SW480 (cell line): ENCODE measurements at regions not wholly inside any gene's neighbourhood (a gene's known extent, or its start where the extent isn't known, plus 50 kb on each side); places are given as distances from the start of the nearest gene placed in this dataset.

Experiments
- DNase-seq: peaks from one replicate; pipeline ENCODE4 v3.0.0-alpha.2; 2016; ENCODE audit warnings: low spot score

DNA sequence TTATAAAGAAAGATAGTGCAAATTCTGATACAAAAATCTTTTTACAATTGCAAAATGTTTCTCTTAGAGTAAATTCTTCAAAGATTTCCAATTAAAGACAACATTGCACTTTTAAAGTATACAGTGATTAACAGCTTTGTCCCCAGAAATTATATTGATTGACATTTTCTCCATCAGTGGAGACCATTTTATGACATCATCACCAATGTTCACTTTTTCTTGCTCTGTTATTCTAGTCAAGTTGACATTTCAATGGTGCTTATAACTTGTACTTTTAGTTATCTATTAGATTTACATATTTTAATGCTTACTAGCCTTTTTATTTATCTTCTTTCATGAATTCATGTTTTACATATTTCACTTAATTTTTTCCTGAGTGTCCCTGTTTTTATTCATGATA, 524.8 kb downstream of the HAO1 start:
- no peak for DNase-seq

- no peak for DNase-seq
These were observed 523.9 kb downstream of the HAO1 start for GRCh38 chr20:7416382-7416781.

DNA sequence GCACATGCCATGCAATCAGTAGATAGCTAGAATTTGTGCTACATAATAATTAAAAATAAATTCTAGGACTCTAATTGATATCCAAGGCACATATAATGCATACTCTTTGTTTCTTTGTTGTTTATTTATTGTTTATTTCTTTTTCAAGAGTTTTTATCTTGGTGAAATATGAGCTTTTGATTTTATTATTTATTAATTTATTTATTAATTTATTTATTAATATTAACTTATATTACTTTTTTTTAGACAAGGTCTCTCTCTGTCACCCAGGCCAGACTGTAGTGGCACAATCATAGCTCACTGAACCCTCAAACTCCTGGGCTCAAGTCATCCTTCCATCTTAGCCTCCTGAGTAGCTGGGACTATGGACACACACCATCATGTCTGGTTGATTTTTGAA, 519.9 kb downstream of the HAO1 start:
- DNase-seq = no peak

DNA sequence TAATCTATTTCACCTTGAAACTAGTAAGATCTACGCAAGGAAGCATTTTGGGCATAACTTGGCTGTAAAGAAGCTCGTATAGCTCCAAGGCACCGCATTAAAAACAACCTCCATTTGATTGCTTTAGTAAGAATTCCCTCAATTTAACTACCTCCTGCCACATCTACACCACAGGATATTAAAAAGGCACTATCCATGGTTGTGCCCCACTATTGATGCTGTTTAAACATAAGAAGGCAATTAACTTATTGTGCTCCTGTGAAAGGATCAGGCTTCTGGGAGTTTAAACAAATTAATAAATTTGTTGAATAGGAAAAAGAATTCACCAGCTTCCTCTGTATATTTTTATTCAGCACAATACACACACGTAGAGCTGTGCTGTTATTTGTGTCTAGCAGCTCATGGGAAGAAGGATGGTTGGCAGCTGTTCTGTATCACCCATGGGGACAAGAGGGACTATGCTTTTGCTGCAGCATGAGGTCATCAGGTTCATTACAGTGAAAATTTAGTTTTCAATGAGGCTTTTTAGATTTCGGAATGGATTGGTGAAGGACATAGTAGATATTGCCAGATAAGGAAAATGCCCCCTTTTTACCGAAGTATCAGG, 513.3 kb downstream of the HAO1 start:
- no peak for DNase-seq

GRCh38 chr20:7428946-7429345, 511.3 kb downstream of the HAO1 start:
- no peak for DNase-seq

DNA sequence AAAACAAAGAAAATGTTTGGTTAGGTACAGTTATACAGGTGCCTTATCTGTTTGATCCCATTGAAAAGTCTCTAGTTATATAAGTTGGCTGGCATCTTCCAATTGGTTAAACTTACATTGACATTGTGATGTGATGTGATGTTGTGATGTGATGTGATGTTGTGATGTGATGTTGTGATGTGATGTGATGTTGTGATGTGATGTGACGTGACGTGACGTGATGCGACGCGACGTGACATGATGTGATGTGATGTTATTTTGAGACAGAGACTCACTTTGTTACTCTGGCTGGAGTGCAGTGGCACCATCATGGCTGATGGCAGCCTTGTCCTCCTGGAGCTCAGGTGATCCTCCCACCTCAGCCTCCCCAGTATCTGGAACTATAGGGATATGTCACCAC, 507.6 kb downstream of the HAO1 start:
- no peak for DNase-seq

DNA sequence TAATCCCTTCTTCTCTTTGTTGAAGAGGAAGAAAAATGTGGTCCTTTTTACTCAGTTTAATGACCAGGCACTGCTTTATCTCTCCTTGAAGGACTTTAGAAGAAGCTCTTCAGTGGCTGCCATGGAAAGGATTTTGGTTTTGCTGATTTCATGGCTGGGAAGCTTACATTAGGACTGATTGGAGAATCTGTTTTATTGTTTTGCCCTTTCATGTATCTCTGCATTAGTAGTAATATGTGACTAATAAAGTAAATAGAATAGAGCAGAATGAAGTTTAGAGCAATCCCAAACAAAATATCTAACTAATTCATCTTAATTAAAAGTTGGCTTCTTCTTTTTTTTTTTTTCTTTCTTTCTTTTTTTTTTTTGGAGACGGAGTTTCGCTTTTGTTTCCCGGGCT, 502.9 kb downstream of the HAO1 start:
- no peak for DNase-seq

DNA sequence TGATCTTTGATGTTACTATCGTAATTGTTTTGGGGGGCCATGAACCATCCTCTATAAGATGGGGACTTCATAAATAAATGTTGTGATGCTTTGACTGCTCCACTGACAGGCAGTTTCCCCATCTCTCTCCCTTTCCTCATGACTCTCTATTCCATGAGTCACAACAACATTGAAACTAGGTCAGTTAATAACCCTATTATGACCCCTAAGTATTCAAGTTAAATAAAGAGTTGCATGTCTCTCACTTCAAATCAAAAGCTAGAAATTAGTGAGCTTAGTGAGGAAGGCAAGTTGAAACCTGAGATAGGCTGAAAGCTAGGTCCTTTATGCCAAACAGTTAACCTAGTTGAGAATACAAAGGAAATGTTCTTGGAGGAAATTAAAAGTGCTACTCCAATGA, 491.0 kb downstream of the HAO1 start:
- DNase-seq = no peak

DNA sequence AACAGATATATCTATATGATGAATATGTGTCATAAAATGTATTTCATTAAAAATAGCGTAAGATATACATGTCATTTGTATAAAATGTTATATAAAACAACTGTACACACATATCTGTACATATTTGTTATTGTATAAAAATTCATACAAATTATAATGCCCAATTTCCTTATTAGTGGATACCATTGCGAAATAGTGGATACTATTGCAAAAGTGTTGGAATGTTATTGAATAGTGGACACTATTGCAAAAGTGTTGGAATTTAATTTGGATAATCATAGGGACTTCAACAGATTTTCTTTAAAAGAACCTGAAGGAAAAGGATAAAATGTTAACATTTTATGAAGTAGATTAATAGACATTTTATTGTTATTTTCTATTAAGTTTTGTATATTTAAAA, 487.4 kb downstream of the HAO1 start:
- no peak for DNase-seq

- no peak for DNase-seq
These were observed 486.2 kb downstream of the HAO1 start for GRCh38 chr20:7454047-7454446.

DNA sequence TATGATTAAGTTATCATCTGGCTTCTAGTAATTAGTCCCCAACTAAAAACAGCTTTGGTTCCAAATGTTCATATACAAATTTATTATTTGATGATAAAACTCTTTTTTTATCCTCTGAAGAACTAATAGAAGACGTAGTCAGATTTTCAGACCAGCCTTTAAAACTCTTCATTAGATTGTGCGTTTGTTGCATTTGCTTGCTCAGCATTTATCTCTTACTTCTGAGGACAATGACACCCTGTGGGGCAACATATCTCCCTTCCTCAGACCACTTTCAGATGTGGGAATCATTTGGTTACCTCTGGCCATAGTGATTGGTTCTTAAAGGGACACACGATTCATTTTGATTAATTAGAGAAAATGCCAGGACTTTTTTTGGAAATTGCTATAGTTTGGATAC, 481.8 kb downstream of the HAO1 start:
- no peak for DNase-seq

DNA sequence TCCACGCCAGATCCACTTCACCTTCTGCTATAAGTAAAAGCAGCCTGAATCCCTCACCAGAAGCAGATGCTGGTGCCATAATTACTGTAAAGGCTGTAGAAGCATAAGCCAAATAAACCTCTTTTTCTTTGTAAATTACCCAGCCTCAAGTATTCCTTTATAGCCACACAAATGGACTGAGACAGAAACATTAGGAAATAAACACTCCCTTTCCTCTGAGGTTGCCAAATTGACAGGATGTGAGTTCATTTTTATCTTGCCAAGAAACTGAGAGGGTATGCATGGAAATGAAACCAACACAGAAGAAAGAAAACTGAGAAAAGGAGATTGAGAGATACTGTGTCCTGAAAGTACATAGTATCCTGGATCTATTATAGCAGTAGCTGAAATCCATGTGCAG, 481.2 kb downstream of the HAO1 start:
- DNase-seq = no peak

DNA sequence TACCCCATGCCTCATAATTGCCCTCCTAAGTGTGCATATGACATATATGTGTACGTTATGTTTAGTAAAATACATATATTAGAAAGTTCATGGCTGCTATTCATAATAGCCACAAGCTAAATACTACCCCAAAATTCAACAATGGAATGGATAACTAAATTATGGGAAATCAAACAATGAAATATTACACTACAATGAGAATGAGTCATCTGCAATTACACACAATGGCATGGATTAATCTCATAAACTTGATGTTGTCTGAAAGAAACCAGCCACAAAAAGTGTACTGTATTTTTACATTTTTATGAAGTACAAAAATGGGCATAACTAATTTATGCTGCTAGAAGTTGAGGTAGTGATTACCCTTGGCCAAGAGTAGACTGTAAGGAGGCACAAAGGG, 477.0 kb downstream of the HAO1 start:
- no peak for DNase-seq

DNA sequence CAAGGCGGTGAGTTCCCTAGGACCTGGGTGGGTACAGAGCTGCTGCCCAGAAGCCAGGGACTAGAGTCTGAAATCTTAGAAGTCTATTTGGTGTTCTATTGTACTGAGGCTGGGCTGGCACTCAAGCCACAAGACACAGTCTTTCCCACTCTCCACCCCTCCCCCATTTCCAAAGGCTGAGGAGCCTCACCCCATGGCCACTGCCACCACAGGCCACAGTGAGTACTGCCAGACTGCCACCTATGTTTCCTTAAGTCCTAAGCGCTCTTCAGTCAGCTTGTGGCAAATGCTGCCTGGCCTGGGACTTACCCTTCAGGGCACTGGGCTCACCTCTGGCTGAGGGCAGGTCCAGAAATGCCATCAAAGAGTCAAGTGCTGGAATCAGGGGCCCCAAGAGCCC, 469.3 kb downstream of the HAO1 start:
- DNase-seq = no peak

GRCh38 chr20:7490288-7490687, 450.0 kb downstream of the HAO1 start:
- DNase-seq = no peak

DNA sequence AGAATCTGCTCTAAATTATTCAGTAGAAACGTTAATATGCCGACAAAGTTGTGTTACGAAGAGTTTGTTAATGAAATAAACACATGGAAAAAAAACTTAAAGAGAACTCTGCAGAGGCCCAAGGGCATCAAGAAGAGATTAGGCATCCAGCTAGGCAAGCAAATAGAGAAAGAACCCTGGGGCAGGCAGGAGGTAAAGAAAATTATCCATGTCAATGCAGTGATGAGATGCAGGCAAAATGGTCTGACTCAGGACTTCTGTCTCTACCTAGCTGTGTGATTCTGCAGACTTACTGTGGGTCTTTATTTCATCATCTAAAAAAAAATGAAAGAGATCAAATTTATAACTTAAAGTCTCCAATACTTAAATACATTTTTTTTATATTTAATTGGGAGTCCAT, 448.0 kb downstream of the HAO1 start:
- no peak for DNase-seq

DNA sequence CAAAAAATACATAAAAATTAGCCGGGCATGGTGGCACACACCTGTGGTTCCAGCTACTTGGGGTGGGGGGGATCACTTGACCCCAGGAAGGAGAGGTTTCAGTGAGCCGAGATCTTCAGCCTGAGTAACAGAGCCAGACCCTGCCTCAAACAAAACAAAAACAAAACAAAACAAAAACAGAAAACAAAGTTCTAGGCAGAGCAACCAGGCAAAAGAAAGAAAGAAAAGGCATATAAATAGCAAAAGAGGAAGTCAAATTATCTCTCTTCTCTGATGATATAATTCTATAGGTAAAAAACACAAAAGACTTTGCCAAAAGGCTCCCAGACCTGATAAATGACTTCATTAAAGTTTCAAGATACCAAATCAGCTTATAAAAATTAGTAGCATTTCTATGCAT, 446.9 kb downstream of the HAO1 start:
- DNase-seq = no peak

DNA sequence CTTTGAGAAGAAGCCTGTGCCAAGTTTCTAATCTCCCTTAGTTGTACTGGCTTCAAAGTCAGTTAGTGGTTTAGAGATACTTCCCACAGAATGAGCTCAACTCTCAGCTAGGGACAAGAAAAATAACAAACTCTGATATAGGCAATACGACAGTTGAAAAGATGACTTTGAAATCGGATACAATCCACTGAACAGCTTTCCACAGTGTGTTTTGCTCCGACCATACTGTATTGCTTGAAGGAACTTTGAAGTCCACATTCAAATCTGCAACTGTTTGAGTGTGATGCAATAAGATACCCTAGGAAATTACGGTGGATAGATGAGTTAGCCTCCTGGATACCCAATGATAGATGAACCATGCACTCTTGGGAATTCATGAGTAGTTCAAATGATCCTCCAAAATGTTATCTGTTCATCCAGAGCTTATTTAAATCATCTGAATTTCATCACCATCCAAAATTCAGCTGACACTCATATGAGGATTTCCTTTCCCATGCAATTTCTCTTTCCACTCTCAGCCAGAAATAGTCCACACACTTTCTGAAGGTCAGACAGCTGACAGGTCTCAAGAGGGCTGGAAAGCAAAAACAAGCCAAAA, 443.8 kb downstream of the HAO1 start:
- no peak for DNase-seq

- DNase-seq = no peak
These were observed 442.3 kb downstream of the HAO1 start for GRCh38 chr20:7497985-7498384.

GRCh38 chr20:7499201-7499600, 441.1 kb downstream of the HAO1 start:
- DNase-seq = no peak

- DNase-seq = no peak
These were observed 440.0 kb downstream of the HAO1 start for GRCh38 chr20:7500231-7500663.

- DNase-seq = no peak
These were observed 436.8 kb downstream of the HAO1 start for GRCh38 chr20:7503501-7503900.

DNA sequence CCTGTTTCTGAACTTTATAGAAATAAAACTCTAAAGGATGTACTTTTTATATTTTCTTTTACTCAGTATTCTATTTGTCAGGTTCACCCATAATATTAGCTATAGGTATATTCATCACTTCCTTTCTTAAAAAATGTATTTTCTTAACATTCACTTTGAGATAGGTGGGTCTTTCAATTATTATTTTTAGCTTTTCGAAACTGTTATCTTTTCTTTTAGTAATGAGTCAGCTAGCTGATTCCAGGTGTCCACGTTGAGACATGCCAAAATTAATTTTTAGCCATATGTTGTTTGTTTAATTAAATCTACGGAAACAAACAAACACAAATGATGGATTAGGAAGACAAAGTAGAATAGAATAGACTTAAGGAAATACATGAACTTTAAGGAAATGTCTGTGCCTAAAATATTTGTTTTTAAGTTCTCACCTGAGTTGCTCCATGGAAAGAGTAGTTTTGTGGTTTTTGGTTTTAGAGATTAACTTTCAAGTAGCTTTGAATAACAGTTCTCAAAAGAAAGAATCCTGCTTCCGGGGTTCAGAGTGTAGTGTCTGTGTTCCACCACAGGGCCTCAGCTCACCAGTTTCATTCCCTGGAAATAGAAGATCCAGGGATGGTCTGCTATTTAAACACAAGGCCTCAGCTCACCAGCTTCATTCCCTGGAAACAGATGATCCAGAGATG, 435.0 kb downstream of the HAO1 start:
- DNase-seq = peak; percentile 24

DNA sequence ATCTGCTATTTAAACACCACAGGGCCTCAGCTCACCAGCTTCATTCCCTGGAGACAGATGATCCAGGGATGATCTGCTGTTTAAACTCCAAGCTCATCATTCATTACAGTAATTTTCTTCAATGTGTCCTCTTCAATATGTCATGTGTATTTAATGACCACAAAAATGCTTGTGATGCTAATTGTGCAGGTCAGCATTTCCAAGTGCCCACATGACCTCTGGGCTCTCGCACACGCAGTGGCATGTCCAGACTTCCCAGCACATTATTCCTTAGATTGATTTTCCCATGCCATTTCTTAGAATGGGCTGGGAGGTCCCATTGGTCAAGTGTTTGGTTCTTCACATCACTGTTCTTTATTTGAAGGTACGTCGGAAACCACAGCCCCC, 434.4 kb downstream of the HAO1 start:
- DNase-seq = peak; percentile 27
